H1 (cell line): ENCODE measurements at regions not wholly inside any gene's neighbourhood (a gene's known extent, or its start where the extent isn't known, plus 50 kb on each side); places are given as distances from the start of the nearest gene placed in this dataset.

Source experiments
- CTBP2 ChIP-seq: IDR thresholded peaks from 2 replicates; pipeline ENCODE4 v1.7.0; 2011; ENCODE audit warnings: borderline replicate concordance, mild to moderate bottlenecking, moderate library complexity, mixed read lengths, low read length; ENCODE audit not compliant: insufficient read depth, insufficient read length

DNA sequence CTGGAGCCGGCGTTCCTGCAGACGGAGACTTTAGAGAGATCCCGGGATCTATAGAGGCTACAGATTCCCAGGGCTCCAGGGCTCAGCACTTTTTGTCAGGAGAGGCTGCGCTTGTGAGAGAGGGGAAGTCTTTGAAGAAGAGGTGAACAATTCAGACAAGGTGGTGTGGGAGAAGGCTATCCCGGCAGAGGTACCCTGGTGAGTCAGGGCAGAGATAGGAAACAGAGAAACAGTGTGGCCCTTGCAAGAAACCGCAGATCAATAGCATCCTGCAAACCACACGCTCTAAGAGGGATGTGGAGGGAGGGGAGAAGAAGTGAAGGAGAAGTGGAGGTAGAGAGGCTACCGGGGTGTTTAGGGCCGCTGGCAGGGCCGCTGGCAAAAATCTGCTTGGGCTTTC, 160.5 kb upstream of the APCDD1 start (continued):
- TF ChIP-seq CTBP2, result no peak
